Left colon (tissue), 2 donors: ENCODE measurements at regions not wholly inside any gene's neighbourhood (a gene's known extent, or its start where the extent isn't known, plus 50 kb on each side); places are given as distances from the start of the nearest gene placed in this dataset.

Experiments used
- ATAC-seq: fragments of 200-7000 bp; cut with Tn5 transposase; one replicate; pipeline ENCODE4 v1.9.1; 2020; ENCODE audit warnings: mild to moderate bottlenecking, moderate library complexity
- DNase-seq, 2 donors: peaks; one replicate each; pipeline ENCODE4 v3.0.0-alpha.2; 2020
- intact Hi-C, 2 donors: fragments of 100-400 bp; cut with DNase I in 1 of 2; cut with micrococcal nuclease in 1 of 2; formaldehyde crosslinking; loops; one replicate each; pipeline versions ENCODE4 v1.11.2 to v1.14.0; 2022; cut with DNase I, micrococcal nuclease
- donor health status: DM: no; HTN: no; CAD: no.
- donor health status: DM: yes; HTN: yes; CAD: no.

DNA sequence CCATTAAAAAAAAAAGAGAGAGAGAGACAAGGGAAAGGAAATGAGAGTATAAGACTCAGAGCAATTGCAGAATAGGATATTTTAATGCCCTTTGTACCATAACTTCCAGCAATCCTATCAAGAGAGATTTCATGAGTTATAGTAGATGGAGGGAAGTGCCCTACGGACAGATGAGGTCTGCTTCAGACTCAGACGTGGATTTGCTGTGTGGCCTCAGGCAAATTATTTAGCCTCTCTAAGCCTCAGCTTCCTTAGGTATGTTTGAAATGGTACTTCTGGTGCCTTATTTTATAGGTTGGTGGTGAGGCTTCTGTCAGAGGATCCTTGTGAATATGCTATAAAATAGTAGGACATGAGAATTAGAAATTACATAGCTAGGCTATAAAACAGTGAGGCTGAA is 448.2 kb downstream of the EDEM1 start:
- intact Hi-C loops, result no loop called here
- ATAC-seq (no peak), DNase-seq (no peak)

- intact Hi-C loops, result no loop called here
These were observed 451.0 kb downstream of the EDEM1 start for GRCh38 chr3:5638550-5638949.

GRCh38 chr3:5644773-5645670 is 457.5 kb downstream of the EDEM1 start:
- DNase-seq (no peak), ATAC-seq (peak; percentile 95)
- intact Hi-C loops, result no loop called here

More at GRCh38 chr3:5638550-5638949, 451.0 kb downstream of the EDEM1 start:
- DNase-seq, result no peak
- ATAC-seq, result no peak

DNA sequence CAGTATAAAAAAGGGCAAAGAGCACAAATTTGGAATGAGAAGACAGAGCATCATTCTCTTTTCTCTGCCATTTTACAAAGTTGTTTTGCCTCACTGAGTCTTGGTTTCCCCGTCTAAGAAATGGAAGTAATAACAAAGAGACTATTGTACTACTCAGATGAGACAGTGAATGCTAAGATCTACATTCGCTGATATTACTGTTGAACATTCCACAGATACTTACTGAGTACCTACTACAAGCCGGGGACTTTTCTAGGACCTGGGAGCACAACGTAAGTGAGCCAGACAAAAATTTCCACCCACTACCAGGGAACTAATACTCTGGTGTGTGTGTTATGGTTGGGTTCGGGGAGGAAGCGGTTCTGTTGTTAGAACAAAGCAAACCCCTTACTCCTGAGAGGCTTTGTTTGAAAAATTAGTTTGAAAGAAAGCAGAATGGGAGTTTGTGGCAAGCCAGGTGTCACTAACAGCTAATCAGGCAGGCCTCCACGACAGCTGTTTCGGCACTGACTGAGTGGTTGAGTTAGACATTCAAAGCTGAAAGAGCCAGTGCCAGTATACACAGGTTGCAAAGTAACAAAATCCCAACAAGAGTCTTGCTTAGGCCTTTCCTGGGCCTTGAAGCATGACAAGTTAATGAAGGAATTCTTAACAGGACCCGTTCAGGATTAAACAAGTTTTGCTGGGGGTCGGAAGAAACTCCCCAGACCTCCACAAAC is 458.3 kb downstream of the EDEM1 start:
- DNase-seq, result no peak
- no peak for ATAC-seq
- intact Hi-C loops, result no loop called here

- intact Hi-C loops, result no loop called here
- ATAC-seq, result no peak
- DNase-seq, result no peak
These were observed 462.8 kb downstream of the EDEM1 start for GRCh38 chr3:5650303-5650702.

- no peak for ATAC-seq
- no peak for DNase-seq
- intact Hi-C loops, result no loop called here
These were observed 463.8 kb downstream of the EDEM1 start for GRCh38 chr3:5651351-5651750.

- no peak for ATAC-seq
- DNase-seq, result no peak
- intact Hi-C loops, result no loop called here
These were observed 466.1 kb downstream of the EDEM1 start for GRCh38 chr3:5653426-5654143.

- intact Hi-C loops, result no loop called here
- no peak for DNase-seq
These were observed 469.6 kb downstream of the EDEM1 start for GRCh38 chr3:5657106-5657505.

GRCh38 chr3:5663601-5664000 is 476.1 kb downstream of the EDEM1 start:
- DNase-seq (no peak), ATAC-seq (no peak)
- intact Hi-C loops, result no loop called here

More at GRCh38 chr3:5657106-5657505, 469.6 kb downstream of the EDEM1 start:
- no peak for ATAC-seq

DNA sequence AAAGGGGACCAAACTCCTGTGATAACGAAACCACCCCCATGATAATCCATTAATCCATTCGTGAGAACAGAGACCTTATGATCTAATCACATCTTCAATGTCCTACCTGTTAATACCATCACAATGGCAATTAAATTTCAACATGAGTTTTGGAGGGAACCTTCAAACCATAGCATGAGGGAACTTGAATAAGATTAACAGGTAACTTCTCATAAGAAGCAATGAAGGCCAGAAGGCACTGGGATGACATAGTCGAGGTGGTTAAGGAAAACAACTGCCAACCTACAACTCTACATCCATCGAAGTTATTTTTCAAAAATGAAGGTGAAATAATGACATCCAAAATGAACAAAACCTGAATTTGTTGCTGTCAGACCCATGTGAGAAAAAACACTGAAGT is 478.9 kb downstream of the EDEM1 start:
- no peak for ATAC-seq
- no peak for DNase-seq
- intact Hi-C loops, result no loop called here

GRCh38 chr3:5673521-5673920 is 486.0 kb downstream of the EDEM1 start:
- DNase-seq (no peak), ATAC-seq (no peak)
- intact Hi-C loops, result no loop called here

GRCh38 chr3:5675319-5675718 is 487.8 kb downstream of the EDEM1 start:
- DNase-seq (no peak), ATAC-seq (no peak)
- intact Hi-C loops, result no loop called here

DNA sequence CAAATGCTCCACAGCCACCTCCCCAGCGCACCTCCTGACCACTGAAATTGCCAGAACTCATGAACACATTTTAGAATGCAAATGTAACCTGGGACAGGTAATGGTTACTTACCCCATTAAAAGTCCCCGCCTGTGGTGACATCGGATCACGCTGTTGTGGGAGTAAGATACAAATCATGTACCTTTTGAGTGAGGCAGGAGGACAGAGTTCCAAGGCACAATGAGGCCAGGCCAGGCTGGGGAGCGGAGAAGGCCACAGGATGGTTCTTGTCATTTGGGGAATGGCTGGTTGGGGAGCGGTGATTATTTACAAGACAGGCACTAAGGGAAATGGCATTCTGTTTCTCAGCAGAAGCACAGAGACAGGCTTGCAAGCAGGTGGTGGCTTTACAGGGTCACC is 490.0 kb downstream of the EDEM1 start:
- DNase-seq (no peak), ATAC-seq (no peak)
- intact Hi-C loops, result no loop called here

- DNase-seq (no peak), ATAC-seq (no peak)
- intact Hi-C loops, result no loop called here
These were observed 490.7 kb downstream of the EDEM1 start for GRCh38 chr3:5678248-5678647.

DNA sequence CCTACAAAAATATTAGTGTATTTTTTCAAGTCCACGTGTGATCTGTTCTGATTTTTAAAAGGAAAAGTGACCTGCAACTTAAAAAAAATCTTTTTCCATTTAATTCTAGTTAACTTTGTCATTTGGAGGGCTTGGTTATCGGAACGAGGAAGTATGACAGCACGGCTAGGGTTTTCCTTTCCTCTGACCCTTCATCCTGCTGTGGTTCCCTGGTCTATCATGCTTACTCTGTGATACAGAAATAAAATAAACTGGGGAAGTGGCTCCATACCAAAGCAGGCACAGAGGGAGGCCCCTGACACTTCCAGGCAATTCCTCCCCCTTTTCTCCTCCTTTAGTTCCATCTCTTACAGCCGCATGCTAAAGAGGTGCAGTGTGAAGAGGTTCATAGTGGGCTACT is 491.3 kb downstream of the EDEM1 start:
- intact Hi-C loops, result no loop called here
- DNase-seq, result no peak
- no peak for ATAC-seq

DNA sequence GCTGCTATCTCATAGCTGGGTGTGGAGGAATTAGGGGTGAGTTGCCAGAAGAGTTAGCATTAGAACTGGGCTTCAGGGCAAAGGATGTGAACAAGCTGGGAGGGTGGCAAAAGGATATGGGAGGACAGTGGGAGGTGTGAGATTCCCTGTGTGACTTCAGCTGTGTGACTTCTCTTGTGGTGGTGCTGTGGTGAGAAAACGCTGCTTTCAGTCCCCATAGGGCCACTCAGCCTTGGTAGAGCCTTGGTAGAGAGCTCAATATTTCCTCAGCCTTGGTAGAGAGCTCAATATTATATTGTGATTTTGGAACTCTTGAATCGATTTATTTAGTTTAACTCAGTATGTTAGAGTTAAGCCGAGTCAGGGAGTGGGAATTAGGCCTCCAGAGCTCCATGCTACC is 499.7 kb downstream of the EDEM1 start:
- intact Hi-C loops, result no loop called here
- no peak for ATAC-seq
- no peak for DNase-seq

GRCh38 chr3:5690490-5690889 is 503.0 kb downstream of the EDEM1 start:
- no peak for DNase-seq
- intact Hi-C loops, result no loop called here
- ATAC-seq, result no peak

DNA sequence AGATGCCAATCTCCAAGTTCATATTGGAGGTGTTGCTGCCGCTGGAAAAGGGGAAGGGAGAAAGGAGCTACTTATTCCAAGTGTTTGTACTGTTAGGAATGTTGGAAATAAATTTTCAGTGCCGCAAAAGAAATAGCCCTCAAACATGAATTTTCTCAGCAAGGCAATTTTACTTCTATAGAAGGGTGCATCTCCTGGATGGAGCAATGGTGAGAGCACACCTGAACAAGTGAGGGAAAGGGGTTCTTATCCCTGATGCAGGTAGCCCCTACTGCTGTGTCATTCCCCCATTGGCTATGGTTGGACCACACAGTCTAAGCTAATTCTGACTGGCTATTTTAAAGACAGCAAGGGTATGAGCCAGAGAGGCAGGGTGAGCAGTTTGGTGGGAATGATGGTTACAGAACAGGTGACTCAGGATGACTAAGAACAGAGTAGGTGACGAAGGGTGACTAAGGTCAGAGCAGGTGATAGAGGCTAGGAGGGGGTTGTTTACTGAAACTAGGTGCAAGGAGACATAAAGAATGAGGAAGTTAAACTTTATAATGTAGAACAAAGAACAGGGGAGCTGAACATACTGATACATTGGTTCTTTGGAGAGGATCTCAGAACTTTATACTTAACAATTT is 503.5 kb downstream of the EDEM1 start:
- ATAC-seq, result peak; percentile 52
- intact Hi-C loops, result no loop called here

DNA sequence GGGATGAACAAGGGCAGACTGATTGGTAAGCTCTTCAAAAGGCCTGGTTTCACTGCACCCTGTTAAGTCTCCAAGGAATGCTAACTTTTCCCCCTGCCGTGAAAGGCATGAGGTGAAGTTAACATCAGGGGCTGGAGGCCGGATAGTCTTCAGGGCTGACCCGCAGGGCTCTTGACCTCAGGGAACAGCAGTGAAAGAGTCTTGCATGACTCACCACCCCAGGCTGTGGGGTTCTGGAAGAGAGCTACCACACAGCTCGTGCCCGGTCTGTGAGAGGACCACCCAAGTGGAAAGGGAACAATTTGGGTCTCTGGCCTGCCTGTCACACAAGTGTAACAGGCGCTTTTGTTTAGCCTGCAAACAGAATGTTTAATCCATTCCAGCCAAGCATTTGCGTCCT is 504.9 kb downstream of the EDEM1 start:
- ATAC-seq, result no peak
- intact Hi-C loops, result no loop called here

More for the DNA sequence above, 503.5 kb downstream of the EDEM1 start:
- DNase-seq, result no peak

More for the DNA sequence above, 504.9 kb downstream of the EDEM1 start:
- no peak for DNase-seq
